ENCODE measurements at regions not wholly inside any gene's neighbourhood (a gene's known extent, or its start where the extent isn't known, plus 50 kb on each side); places are given as distances from the start of the nearest gene placed in this dataset.

DNA sequence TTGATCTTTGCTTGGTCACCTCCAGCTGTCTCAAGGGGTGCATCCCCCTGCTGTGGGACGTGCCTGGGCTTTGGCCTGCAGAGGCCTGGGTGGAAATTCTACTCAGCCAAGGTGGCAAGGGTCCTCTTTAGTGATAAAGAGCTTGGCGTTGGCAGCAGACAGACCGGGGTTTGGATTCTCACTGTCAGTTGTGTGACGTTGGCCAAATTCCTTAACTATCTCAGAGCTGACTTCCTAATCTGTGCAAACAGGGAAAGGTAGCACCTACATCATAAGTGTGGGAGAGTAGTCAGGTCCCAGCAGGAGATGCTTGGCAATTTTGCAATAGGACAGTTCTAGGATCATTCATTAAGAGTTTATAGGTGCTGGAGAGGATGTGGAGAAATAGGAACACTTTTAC is 154.3 kb upstream of the GSC start:
- Histone ChIP-seq H4K5ac (ENCODE audit: insufficient read length, low read depth, low read length) (no peak overlapping the region), H2BK5ac (ENCODE audit: insufficient read length, low read length) (no peak overlapping the region), H3K4me1 (ENCODE audit: insufficient read depth, low read length) (no peaks in the 10 kb centered on the region), H2BK120ac (ENCODE audit: low read depth, low read length, poor library complexity, severe bottlenecking) (no peak overlapping the region), H3K23me2 (ENCODE audit: insufficient read length, low read depth, low read length, poor library complexity, severe bottlenecking) (no peaks in the 10 kb centered on the region), H3K79me2 (ENCODE audit: insufficient read depth, low read length) (no peaks in the 10 kb centered on the region), H4K20me1 (ENCODE audit: control insufficient read depth, insufficient read depth, insufficient read length) (no peaks in the 10 kb centered on the region), H3K4ac (ENCODE audit: low read depth, low read length) (no peak overlapping the region), H3K14ac (ENCODE audit: insufficient read depth, low read length) (no peak overlapping the region), H4K91ac (ENCODE audit: insufficient read length, low read depth, low read length) (no peak overlapping the region), H3K18ac (ENCODE audit: insufficient read length, low read depth, low read length) (no peak overlapping the region), H3K27ac (ENCODE audit: insufficient read length, low read depth, low read length) (no peak overlapping the region), H3K4me2 (ENCODE audit: insufficient read depth, insufficient read length, low read length) (no peak overlapping the region), H2AK5ac (ENCODE audit: insufficient read length, low read length) (no peak overlapping the region), H2BK20ac (ENCODE audit: low read depth, low read length, poor library complexity, severe bottlenecking) (no peak overlapping the region), H2AFZ (ENCODE audit: low read length) (no peak overlapping the region), H3K56ac (ENCODE audit: insufficient read length, low read depth, low read length) (no peak overlapping the region), H3K79me1 (ENCODE audit: insufficient read depth, low read depth, low read length, poor library complexity, severe bottlenecking) (no peaks in the 10 kb centered on the region), H3T11ph (ENCODE audit: low read length) (no peak overlapping the region), H3K9me3 (ENCODE audit: control insufficient read depth, low read depth, low read length) (no peaks in the 10 kb centered on the region), H3K27me3 (ENCODE audit: insufficient read depth, low read length) (no peaks in the 10 kb centered on the region), H3K9ac (ENCODE audit: extremely low read depth, insufficient read length, low read length) (no peak overlapping the region), H4K8ac (replicated peaks; ENCODE audit: insufficient read length, low read depth, low read length) (no peak overlapping the region), H3K23ac (ENCODE audit: insufficient read length, low read depth, low read length) (no peak overlapping the region), H2BK12ac (ENCODE audit: insufficient read length, low read depth, low read length) (no peak overlapping the region), H2BK15ac (ENCODE audit: low read depth, low read length) (no peak overlapping the region)
- H3K27me3 Mint-ChIP-seq (ENCODE audit: low read depth), result peaks cover 16% of the 10 kb centered on the region
- no peaks in the 10 kb centered on the region for H3K4me1 Mint-ChIP-seq
- H3K9me3 Mint-ChIP-seq, result peaks cover 0 to 2% of the 10 kb centered on the region in 2 experiments; a peak in 1 of 5 replicates
- TF ChIP-seq, protein P1, sequence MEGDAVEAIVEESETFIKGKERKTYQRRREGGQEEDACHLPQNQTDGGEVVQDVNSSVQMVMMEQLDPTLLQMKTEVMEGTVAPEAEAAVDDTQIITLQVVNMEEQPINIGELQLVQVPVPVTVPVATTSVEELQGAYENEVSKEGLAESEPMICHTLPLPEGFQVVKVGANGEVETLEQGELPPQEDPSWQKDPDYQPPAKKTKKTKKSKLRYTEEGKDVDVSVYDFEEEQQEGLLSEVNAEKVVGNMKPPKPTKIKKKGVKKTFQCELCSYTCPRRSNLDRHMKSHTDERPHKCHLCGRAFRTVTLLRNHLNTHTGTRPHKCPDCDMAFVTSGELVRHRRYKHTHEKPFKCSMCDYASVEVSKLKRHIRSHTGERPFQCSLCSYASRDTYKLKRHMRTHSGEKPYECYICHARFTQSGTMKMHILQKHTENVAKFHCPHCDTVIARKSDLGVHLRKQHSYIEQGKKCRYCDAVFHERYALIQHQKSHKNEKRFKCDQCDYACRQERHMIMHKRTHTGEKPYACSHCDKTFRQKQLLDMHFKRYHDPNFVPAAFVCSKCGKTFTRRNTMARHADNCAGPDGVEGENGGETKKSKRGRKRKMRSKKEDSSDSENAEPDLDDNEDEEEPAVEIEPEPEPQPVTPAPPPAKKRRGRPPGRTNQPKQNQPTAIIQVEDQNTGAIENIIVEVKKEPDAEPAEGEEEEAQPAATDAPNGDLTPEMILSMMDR (conservative IDR thresholded peaks at IDR 0.05), result no peak
- no peak overlapping the region for H3K27ac Mint-ChIP-seq
- WGBS (ENCODE audit: extremely low coverage, insufficient read length, low lambda C conversion rate), result no CpG with 5 or more reads among the region's 4 CpGs
- H3K36me3 Mint-ChIP-seq (ENCODE audit: insufficient read depth in 1 of 3, low read depth in 3 of 3), result no peaks in the 10 kb centered on the region
- DNase-seq, result no peak
- no peak overlapping the region for H3K4me3 Mint-ChIP-seq

Data from H9 (cell line).